HEK293T (cell line): ENCODE measurements at regions not wholly inside any gene's neighbourhood (a gene's known extent, or its start where the extent isn't known, plus 50 kb on each side); places are given as distances from the start of the nearest gene placed in this dataset.

Source experiments
- HDGF ChIP-seq: fragments of 450-650 bp; IDR thresholded peaks from 2 replicates; pipeline ENCODE4 v1.6.1; 2017; ENCODE audit warnings: antibody characterized with exemption, borderline replicate concordance
- SP1 ChIP-seq: fragments of 450-650 bp; IDR thresholded peaks from 2 replicates; pipeline ENCODE4 v1.6.1; 2017
- ZNF384 ChIP-seq: fragments of 450-650 bp; IDR thresholded peaks from 2 replicates; pipeline ENCODE4 v1.6.1; 2016

GRCh38 chr1:78831731-78832360 lies 174.7 kb downstream of the ADGRL4 start:
- TF ChIP-seq SP1 (no peak), ZNF384 (no peak), HDGF (no peak)
